Dedifferentiated amniotic fluid mesenchymal stem cell (primary cell): ENCODE measurements at regions not wholly inside any gene's neighbourhood (a gene's known extent, or its start where the extent isn't known, plus 50 kb on each side); places are given as distances from the start of the nearest gene placed in this dataset.
"Not testable (repeated sequence)": the region's sequence is repeated elsewhere in the genome, so short reads cannot be mapped to it uniquely, and the experiment has no call there.

Experiments
- DNase-seq: peaks from one replicate; pipeline ENCODE4 v3.0.0-alpha.2; 2016; ENCODE audit errors: extremely low spot score

- DNase-seq, result no peak
Measured at GRCh38 chr10:53537508-53537907, 764.9 kb upstream of the MBL2 start.

GRCh38 chr10:53536322-53536721 is 763.7 kb upstream of the MBL2 start:
- DNase-seq, result no peak

- DNase-seq, result no peak
Measured at GRCh38 chr10:53534428-53534827, 761.8 kb upstream of the MBL2 start.

GRCh38 chr10:53528974-53529373 is 756.4 kb upstream of the MBL2 start:
- no peak for DNase-seq

GRCh38 chr10:53521046-53521445 is 748.5 kb upstream of the MBL2 start:
- DNase-seq, result no peak

GRCh38 chr10:53508197-53508596 is 735.6 kb upstream of the MBL2 start:
- no peak for DNase-seq

- not testable (repeated sequence) for DNase-seq
Measured at GRCh38 chr10:53504492-53504891, 731.9 kb upstream of the MBL2 start.

- DNase-seq, result no peak
Measured at GRCh38 chr10:53491774-53492173, 719.2 kb upstream of the MBL2 start.

GRCh38 chr10:53490553-53490952 is 718.0 kb upstream of the MBL2 start:
- DNase-seq, result no peak

GRCh38 chr10:53489335-53490182 is 717.0 kb upstream of the MBL2 start:
- DNase-seq, result no peak

- no peak for DNase-seq
Measured at GRCh38 chr10:53487019-53487983, 714.7 kb upstream of the MBL2 start.

- not testable (repeated sequence) for DNase-seq
Measured at GRCh38 chr10:53485422-53485821, 712.8 kb upstream of the MBL2 start.

- no peak for DNase-seq
Measured at GRCh38 chr10:53479365-53479764, 706.8 kb upstream of the MBL2 start.

- DNase-seq, result no peak
Measured at GRCh38 chr10:53477313-53477675, 704.7 kb upstream of the MBL2 start.

GRCh38 chr10:53476650-53477312 is 704.2 kb upstream of the MBL2 start:
- no peak for DNase-seq

- no peak for DNase-seq
Measured at GRCh38 chr10:53469383-53469782, 696.8 kb upstream of the MBL2 start.

- DNase-seq, result no peak
Measured at GRCh38 chr10:53463539-53463938, 691.0 kb upstream of the MBL2 start.

- no peak for DNase-seq
Measured at GRCh38 chr10:53458007-53458406, 685.4 kb upstream of the MBL2 start.

- DNase-seq, result no peak
Measured at GRCh38 chr10:53453196-53453595, 680.6 kb upstream of the MBL2 start.

- no peak for DNase-seq
Measured at GRCh38 chr10:53447576-53447975, 675.0 kb upstream of the MBL2 start.

GRCh38 chr10:53441843-53442242 is 669.3 kb upstream of the MBL2 start:
- DNase-seq, result no peak

GRCh38 chr10:53440601-53441000 is 668.0 kb upstream of the MBL2 start:
- no peak for DNase-seq
